SK-N-MC (cell line): ENCODE measurements at regions not wholly inside any gene's neighbourhood (a gene's known extent, or its start where the extent isn't known, plus 50 kb on each side); places are given as distances from the start of the nearest gene placed in this dataset.

ENCODE experiments used
- EZH2 ChIP-seq: fragments of 200-600 bp; sonication (generic); IDR thresholded peaks from one replicate; pipeline ENCODE4 v1.6.1; 2017; ENCODE audit warnings: antibody characterized with exemption
- FOXP2 ChIP-seq: optimal IDR thresholded peaks from 2 replicates; pipeline ENCODE3; 2011; ENCODE audit warnings: mild to moderate bottlenecking, moderate library complexity; ENCODE audit not compliant: insufficient read depth; ENCODE audit errors: extremely low read length, control extremely low read depth
- POLR2AphosphoS5 ChIP-seq: IDR thresholded peaks from 2 replicates; pipeline ENCODE4 v1.6.1; 2012; ENCODE audit warnings: mild to moderate bottlenecking, low read depth, low read length, borderline replicate concordance

DNA sequence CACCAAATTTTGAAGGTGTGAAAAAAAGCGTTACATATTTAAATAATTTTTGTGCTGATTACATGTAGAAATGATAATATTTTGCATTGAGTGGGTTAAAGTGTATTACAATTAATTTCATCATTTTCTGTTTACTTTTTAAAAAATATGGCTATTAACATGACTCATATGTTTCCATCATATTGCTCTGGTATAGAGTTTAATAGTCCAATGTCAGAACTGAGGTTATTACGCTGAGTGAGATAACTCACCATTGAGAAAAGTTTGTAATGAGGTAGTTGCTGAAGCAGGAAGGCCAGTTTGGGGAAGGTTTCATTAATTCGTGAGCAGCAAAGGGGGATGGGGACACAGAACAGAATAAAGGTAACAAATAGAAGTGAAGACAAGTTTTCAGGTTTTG lies 865.7 kb upstream of the MGAT4C start:
- no peak for TF ChIP-seq POLR2AphosphoS5
- TF ChIP-seq EZH2, result no peak
- TF ChIP-seq FOXP2, result no peak
